ENCODE measurements at regions not wholly inside any gene's neighbourhood (a gene's known extent, or its start where the extent isn't known, plus 50 kb on each side); places are given as distances from the start of the nearest gene placed in this dataset.

DNA sequence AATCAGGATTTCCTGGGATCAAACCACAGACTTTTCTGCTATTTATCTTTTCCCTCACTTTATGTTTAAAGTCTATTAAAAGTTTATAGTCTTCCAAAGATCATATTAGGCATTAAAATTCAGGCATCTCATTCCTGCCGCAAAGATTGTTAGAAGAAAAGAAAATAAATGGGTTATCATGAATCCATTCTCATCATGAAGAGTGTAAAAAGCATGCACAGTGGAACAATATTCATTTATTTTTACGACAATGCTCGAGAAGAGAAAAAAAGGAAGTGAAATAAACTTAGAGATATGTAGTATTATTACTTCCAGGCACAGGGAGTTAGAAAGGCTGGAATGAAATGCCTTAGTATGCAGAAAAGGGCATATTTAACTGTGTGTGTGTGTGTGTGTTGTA lies 213.7 kb upstream of the PLSCR5 start:
- no peaks in the 10 kb centered on the region for H3K4me1 ChIP-seq (ENCODE audit: control insufficient read depth, insufficient read depth, low read length)
- H4K20me1 ChIP-seq (ENCODE audit: insufficient read depth, low read length): no peaks in the 10 kb centered on the region
- H3K9me3 ChIP-seq (ENCODE audit: control insufficient read depth, insufficient read depth, low read length): no peaks in the 10 kb centered on the region
- no peak overlapping the region for H2AK9ac ChIP-seq (replicated peaks; ENCODE audit: low read depth, low read length, poor library complexity)
- no peak overlapping the region for H3K18ac ChIP-seq (ENCODE audit: low read depth, low read length)
- H3K56ac ChIP-seq (ENCODE audit: extremely low read depth, insufficient read depth, low read length): no peak overlapping the region
- no peak overlapping the region for H4K8ac ChIP-seq (ENCODE audit: low read depth in 2 of 2, low read length in 2 of 2)
- ChIA-PET CTCF (no interaction called here), POLR2A (ENCODE audit: unreplicated experiment) (no interaction called here)
- H2AK5ac ChIP-seq (ENCODE audit: low read depth, low read length): no peak overlapping the region
- intact Hi-C loops (cut with micrococcal nuclease): loop anchor here (10.0 kb wide), 1 partner anchor 366 kb away; no protein-coding TSS in a partner anchor
- no peak overlapping the region for H3K4me3 ChIP-seq (ENCODE audit: insufficient read depth, low read depth, low read length)
- no peak overlapping the region for H3K4ac ChIP-seq (ENCODE audit: low read depth, low read length)
- in situ Hi-C loops (cut with MboI; ENCODE audit: low sequenced_read_pairs): no loop called here
- no peak overlapping the region for H3K9ac ChIP-seq (ENCODE audit: low read depth, low read length)
- no peak overlapping the region for H4K5ac ChIP-seq (ENCODE audit: low read depth, low read length)
- H3K79me1 ChIP-seq (ENCODE audit: low read depth in 1 of 2, low read length in 2 of 2): no peaks in the 10 kb centered on the region
- H2BK15ac ChIP-seq (ENCODE audit: low read depth, low read length): no peak overlapping the region
- no peak overlapping the region for H2BK5ac ChIP-seq (ENCODE audit: low read depth, low read length, poor library complexity, severe bottlenecking)
- H2BK20ac ChIP-seq (ENCODE audit: low read depth, low read length): no peak overlapping the region
- H3K36me3 ChIP-seq (ENCODE audit: control insufficient read depth, insufficient read depth, low read length): no peaks in the 10 kb centered on the region
- H3K9me1 ChIP-seq (ENCODE audit: insufficient read depth, low read length): no peaks in the 10 kb centered on the region
- no peaks in the 10 kb centered on the region for H3K27me3 ChIP-seq (ENCODE audit: control insufficient read depth, insufficient read depth, low read length)
- ATAC-seq (ENCODE audit: low read depth): no peak
- DNase-seq: no peak
- no peak for TF ChIP-seq SMC3 (IDR thresholded peaks at IDR 0.05; ENCODE audit: low read depth, low read length)
- TF ChIP-seq CHD1 (IDR thresholded peaks at IDR 0.05; ENCODE audit: low read depth, low read length): no peak
- TF ChIP-seq MAZ (IDR thresholded peaks at IDR 0.05; ENCODE audit: borderline replicate concordance, low read depth, low read length): no peak
- TF ChIP-seq, protein P1, sequence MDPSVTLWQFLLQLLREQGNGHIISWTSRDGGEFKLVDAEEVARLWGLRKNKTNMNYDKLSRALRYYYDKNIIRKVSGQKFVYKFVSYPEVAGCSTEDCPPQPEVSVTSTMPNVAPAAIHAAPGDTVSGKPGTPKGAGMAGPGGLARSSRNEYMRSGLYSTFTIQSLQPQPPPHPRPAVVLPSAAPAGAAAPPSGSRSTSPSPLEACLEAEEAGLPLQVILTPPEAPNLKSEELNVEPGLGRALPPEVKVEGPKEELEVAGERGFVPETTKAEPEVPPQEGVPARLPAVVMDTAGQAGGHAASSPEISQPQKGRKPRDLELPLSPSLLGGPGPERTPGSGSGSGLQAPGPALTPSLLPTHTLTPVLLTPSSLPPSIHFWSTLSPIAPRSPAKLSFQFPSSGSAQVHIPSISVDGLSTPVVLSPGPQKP (IDR thresholded peaks at IDR 0.05; ENCODE audit: borderline replicate concordance, low read depth, low read length): no peak
- no peak for TF ChIP-seq POLR2A (IDR thresholded peaks at IDR 0.05; ENCODE audit: low read depth, low read length)
- TF ChIP-seq RAD21 (IDR thresholded peaks at IDR 0.05; ENCODE audit: low read length): no peak
- TF ChIP-seq BHLHE40 (IDR thresholded peaks at IDR 0.05; ENCODE audit: low read depth, low read length): no peak
- TF ChIP-seq, protein P2, sequence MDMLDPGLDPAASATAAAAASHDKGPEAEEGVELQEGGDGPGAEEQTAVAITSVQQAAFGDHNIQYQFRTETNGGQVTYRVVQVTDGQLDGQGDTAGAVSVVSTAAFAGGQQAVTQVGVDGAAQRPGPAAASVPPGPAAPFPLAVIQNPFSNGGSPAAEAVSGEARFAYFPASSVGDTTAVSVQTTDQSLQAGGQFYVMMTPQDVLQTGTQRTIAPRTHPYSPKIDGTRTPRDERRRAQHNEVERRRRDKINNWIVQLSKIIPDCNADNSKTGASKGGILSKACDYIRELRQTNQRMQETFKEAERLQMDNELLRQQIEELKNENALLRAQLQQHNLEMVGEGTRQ (IDR thresholded peaks at IDR 0.05; ENCODE audit: low read depth, low read length): no peak
- TF ChIP-seq NFE2L2 (IDR thresholded peaks at IDR 0.05; ENCODE audit: low read depth, low read length): no peak
- no peak for TF ChIP-seq RFX5 (IDR thresholded peaks at IDR 0.05; ENCODE audit: low read depth, low read length)
- TF ChIP-seq MXI1 (IDR thresholded peaks at IDR 0.05; ENCODE audit: borderline replicate concordance, low read depth, low read length): no peak
- TF ChIP-seq CEBPB (IDR thresholded peaks at IDR 0.05; ENCODE audit: low read depth, low read length): no peak
- no peak for TF ChIP-seq MAFK (IDR thresholded peaks at IDR 0.05; ENCODE audit: low read depth, low read length)
- no peak for TF ChIP-seq RCOR1 (IDR thresholded peaks at IDR 0.05; ENCODE audit: insufficient replicate concordance, low read length)
- no peak for TF ChIP-seq FOS (IDR thresholded peaks at IDR 0.05; ENCODE audit: low read depth, low read length)
- TF ChIP-seq, protein P3, sequence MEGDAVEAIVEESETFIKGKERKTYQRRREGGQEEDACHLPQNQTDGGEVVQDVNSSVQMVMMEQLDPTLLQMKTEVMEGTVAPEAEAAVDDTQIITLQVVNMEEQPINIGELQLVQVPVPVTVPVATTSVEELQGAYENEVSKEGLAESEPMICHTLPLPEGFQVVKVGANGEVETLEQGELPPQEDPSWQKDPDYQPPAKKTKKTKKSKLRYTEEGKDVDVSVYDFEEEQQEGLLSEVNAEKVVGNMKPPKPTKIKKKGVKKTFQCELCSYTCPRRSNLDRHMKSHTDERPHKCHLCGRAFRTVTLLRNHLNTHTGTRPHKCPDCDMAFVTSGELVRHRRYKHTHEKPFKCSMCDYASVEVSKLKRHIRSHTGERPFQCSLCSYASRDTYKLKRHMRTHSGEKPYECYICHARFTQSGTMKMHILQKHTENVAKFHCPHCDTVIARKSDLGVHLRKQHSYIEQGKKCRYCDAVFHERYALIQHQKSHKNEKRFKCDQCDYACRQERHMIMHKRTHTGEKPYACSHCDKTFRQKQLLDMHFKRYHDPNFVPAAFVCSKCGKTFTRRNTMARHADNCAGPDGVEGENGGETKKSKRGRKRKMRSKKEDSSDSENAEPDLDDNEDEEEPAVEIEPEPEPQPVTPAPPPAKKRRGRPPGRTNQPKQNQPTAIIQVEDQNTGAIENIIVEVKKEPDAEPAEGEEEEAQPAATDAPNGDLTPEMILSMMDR (conservative IDR thresholded peaks at IDR 0.05; ENCODE audit: low read depth, low read length): no peak
- H3K23ac ChIP-seq (ENCODE audit: low read depth, low read length): no peak overlapping the region
- BruUV-seq (replicated peaks): no TSS peak
- no peak overlapping the region for H2AFZ ChIP-seq (replicated peaks; ENCODE audit: low read length, poor library complexity)
- H3K4me2 ChIP-seq (ENCODE audit: low read depth, low read length): no peak overlapping the region
- WGBS, 2 experiments (ENCODE audit: extremely low coverage in 2 of 2, insufficient read length in 1 of 2): no CpG with 5 or more reads among the region's 3 CpGs
- dilution Hi-C loops (cut with HindIII; ENCODE audit: low sequenced_read_pairs, unreplicated experiment): no loop called here
- no peak overlapping the region for H3K27ac ChIP-seq (ENCODE audit: insufficient read depth, low read length)
- H4K91ac ChIP-seq (ENCODE audit: insufficient read depth, low read depth, low read length): no peak overlapping the region
- H2BK120ac ChIP-seq (ENCODE audit: low read depth, low read length): no peak overlapping the region
- H3K14ac ChIP-seq (replicated peaks; ENCODE audit: low read depth, low read length): no peak overlapping the region
